SKM-1 (cell line): ENCODE measurements at regions not wholly inside any gene's neighbourhood (a gene's known extent, or its start where the extent isn't known, plus 50 kb on each side); places are given as distances from the start of the nearest gene placed in this dataset.

Experiments
- DNase-seq: peaks from one replicate; lab custom pipeline; 2025; ENCODE audit not compliant: unreplicated experiment; lab: John Stamatoyannopoulos, UW

GRCh38 chr11:113555071-113555619 lies 79.9 kb upstream of the DRD2 start:
- no peak for DNase-seq

- DNase-seq: no peak
Observed at GRCh38 chr11:113554526-113554925, 79.3 kb upstream of the DRD2 start.

DNA sequence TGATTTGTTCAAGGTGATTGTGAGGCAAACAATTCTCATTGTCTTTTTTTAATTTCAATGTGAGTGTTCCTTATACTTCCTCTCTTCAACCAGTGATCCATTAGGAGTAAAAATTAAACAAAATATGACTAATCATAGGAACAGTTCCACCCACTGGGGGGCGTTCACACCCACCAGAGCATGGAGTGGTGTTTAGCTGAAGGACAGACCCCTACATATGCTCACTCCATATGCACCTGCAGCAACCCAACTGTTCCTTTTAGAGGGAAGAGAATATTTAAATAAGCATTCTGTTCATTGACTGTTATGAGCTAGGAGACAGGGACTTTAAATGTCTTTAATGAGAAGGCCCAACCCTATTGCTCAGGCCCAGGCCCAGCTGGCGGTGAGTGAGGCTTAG lies 78.7 kb upstream of the DRD2 start:
- no peak for DNase-seq

GRCh38 chr11:113553235-113553634 lies 78.0 kb upstream of the DRD2 start:
- DNase-seq: no peak

DNA sequence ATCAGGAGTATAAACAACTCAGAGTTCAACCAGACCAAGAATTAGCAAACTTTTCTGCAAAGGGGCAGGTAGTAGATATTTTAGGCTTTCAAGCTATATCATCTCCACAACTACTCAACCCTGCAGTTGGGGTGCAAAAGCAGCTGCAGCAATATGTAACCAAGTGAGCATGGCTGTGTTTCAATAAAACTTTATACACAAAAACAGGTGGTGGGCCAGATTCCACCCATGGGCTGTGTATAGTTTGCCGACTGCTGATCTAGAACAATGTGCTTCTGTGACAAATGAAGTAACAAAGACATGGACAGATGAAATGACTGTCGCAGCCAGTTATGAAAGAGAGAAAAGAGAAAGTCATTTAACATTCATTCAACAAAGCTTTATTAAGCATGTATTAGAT lies 77.1 kb upstream of the DRD2 start:
- no peak for DNase-seq

- DNase-seq: peak; percentile 40
Observed at GRCh38 chr11:113551645-113552044, 76.4 kb upstream of the DRD2 start.

- DNase-seq: no peak
Observed at GRCh38 chr11:113549611-113550578, 74.7 kb upstream of the DRD2 start.

GRCh38 chr11:113549061-113549460 lies 73.9 kb upstream of the DRD2 start:
- DNase-seq: no peak

- DNase-seq: no peak
Observed at GRCh38 chr11:113547739-113548138, 72.5 kb upstream of the DRD2 start.

DNA sequence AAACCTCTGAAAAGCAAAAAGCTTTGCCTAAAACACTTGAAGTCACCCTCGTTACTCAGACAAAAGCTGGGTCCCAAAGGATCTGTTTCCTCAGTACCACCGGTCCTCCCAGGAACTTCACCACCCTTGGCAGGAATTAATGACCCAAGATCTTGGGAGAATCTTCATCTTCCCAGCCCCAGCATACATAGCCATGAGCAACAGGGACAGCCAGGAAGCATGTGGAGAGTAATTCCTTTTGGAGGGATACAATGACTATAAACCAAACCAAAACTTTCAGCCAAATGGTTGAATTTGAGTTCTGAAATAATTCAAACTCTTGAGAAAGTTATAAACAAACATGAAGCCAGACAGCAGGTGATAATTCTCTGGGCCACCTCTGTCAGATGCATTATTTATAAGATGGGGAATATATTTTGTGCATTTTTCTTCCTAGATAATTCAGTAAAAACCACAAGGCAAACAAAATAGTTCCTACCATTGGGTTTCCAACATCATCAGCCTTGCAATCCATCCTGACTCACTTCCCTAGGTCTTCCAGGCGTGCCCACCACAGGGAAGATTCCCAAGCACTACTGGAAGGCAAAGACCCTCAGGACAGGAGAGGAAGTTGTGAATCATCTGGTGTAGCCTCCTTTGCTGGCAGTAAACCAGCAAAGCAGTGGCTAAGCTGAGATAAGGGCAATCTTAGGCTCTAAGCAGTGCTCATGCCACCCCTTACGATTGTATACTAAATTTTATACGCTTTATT lies 71.7 kb upstream of the DRD2 start:
- DNase-seq: no peak

GRCh38 chr11:113542420-113542819 lies 67.2 kb upstream of the DRD2 start:
- no peak for DNase-seq

GRCh38 chr11:113540416-113541330 lies 65.5 kb upstream of the DRD2 start:
- DNase-seq: no peak

DNA sequence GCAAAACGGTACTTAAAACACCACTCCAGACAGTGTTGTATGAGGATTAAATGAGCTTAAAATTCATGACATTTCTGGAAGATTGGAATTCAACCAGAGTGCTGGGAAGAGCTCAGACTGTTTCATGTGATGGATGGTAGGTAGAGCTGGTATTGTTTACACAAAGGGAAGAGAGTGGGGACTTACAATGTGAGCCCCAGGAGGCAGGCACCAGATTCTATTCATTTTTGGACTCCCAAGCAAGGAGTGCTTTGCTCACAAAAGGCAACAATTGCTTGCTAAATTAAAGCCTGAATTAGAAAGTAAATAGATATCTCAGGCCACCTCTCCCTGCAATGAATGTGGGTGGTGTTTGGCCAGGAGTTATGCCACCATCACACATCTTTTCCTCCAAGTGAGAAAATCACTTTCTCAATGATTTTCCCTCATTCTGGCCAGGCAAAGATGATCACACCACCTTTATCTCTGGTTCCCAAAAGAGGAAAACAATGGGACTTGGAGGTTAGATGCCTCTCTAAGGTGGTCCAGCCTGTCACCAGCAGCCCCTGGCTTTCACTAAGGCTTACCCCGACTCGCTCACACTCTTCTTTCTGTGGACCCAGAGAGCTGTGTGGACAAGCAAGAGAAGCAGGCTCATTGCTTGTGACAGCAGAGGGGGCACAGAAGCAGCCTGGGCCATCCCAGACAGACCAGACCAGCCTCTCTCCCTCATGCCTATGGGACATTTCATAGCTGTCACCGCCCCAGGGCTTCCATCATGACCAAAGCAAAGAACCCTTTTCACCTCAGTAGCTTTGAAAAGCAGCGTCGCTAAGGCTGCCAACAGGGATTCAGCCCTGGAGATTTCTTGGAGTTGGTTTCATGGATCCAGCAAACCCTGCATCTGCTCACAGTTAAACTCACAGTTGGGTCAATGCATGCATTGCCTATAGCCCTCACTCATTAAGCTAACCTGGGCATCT lies 63.5 kb upstream of the DRD2 start:
- DNase-seq: no peak

- no peak for DNase-seq
Observed at GRCh38 chr11:113534625-113535024, 59.4 kb upstream of the DRD2 start.

DNA sequence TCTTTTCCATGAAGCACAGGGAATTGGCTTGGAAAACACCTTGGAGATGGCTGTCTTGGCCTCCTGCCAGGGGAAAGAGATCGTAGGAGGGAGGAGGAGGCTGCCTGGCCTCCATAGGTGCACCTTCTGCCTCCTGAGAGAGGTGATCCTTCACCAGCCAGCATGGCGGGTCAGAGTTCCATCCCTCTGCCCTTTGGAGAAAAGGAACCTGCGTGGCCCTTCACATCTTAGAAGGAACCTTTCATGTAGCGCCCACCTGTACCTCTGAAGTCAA lies 58.2 kb upstream of the DRD2 start:
- no peak for DNase-seq

- peak; percentile 57 for DNase-seq
Observed at GRCh38 chr11:113532697-113533424, 57.7 kb upstream of the DRD2 start.

DNA sequence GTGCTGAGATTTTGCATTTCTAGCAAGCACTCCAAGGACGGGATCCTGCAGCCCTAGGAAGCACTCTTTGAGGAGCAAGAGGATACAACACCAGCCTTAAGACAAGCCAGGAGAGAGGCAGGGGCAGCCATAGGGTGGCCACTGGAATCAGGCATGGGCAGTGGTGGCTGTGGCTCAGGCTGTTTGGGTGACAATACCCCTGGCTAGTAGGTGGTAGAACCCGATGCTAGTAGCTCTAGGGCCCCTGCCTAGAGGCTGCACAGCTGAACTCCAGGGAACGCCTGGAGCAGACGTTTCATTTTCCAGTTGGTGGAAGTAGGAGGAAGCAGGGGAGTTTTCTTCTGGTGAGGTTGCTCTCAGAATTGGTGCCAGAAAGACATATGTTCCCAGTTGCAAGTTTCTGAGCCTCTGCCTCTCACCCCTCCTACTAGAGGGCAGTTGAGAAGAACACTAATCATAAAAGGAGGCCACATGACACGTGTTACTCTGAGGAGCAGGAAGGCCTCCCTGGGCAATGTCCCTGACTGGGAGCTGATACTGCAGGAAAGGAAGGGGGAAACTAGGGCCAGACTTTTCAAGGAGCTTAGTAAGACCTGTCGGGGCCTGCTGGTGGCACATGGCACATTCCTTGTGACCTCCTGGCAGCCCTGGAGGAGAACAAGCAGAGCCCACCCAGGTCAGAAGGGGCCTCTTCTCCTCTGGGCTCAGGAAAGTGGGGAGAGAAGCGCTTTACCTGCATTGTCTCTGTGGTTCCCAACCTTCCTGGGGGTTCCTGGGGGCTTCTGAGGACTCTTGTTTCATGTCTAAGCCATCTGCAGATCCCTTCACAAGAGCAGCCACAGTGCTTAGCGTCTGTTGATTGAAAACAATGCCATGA lies 56.6 kb upstream of the DRD2 start:
- no peak for DNase-seq

DNA sequence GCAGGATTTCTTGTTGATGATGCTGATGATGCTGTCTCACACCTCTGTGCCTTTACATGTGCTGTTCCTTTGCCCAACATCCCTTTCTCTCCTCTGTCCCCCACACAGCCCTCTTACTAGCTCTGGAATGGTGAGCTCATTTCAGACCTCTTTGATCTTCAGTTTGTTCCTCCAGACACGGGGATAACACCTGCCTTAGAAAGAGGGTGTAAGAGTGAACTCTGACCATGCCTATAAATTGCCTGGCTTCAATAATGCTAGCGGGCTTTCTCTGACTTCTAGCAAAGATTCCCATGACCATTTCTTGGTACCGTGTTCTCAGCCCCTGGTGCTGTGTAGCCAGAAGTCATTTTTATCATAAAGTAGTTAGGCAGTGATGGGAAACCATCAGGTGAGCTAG lies 55.9 kb upstream of the DRD2 start:
- no peak for DNase-seq
